IMR-90 (cell line): ENCODE measurements at regions not wholly inside any gene's neighbourhood (a gene's known extent, or its start where the extent isn't known, plus 50 kb on each side); places are given as distances from the start of the nearest gene placed in this dataset.

Source experiments
- ATAC-seq: fragments of 200-7000 bp; cut with Tn5 transposase; 2 replicates; pipeline ENCODE4 v1.9.1; 2020; ENCODE audit warnings: low read depth, mild to moderate bottlenecking, moderate library complexity
- BruUV-seq: library from RNA; stranded (reverse); fragments of 400-500 nt; replicated peaks from 2 replicates; lab custom pipeline; 2021; lab: Mats Ljungman, UMichigan
- CTCF ChIA-PET: fragments of 300-600 bp; formaldehyde crosslinking; extraction: SDS; loops from one replicate; lab custom pipeline; 2021; ENCODE audit warnings: antibody characterized with exemption; lab: Yijun Ruan, JAX
- POLR2A ChIA-PET: fragments of 300-600 bp; sonication (Branson Sonifier 250); formaldehyde crosslinking; loops from one replicate; lab custom pipeline; 2022; ENCODE audit warnings: antibody characterized with exemption; ENCODE audit not compliant: unreplicated experiment; lab: Charles Lee
- DNase-seq: peaks from one replicate; pipeline ENCODE4 v3.0.0; 2013
- H2AFZ ChIP-seq: replicated peaks from 2 replicates; pipeline ENCODE3; 2013; ENCODE audit warnings: low read length, mild to moderate bottlenecking; ENCODE audit not compliant: poor library complexity
- H2AK5ac ChIP-seq: 2 replicates; pipeline ENCODE4 v1.6.1; 2013; ENCODE audit warnings: low read depth, low read length, inconsistent platforms
- H2AK9ac ChIP-seq: replicated peaks from 2 replicates; pipeline ENCODE3; 2013; ENCODE audit warnings: mild to moderate bottlenecking, low read depth, low read length, moderate library complexity; ENCODE audit not compliant: poor library complexity
- H2BK120ac ChIP-seq: 2 replicates; pipeline ENCODE4 v1.6.1; 2013; ENCODE audit warnings: low read depth, low read length, inconsistent platforms
- H2BK15ac ChIP-seq: 3 replicates; pipeline ENCODE4 v1.6.1; 2013; ENCODE audit warnings: low read depth, low read length, inconsistent platforms
- H2BK20ac ChIP-seq: 2 replicates; pipeline ENCODE4 v1.6.1; 2013; ENCODE audit warnings: low read depth, mild to moderate bottlenecking, inconsistent platforms, low read length, moderate library complexity
- H2BK5ac ChIP-seq: 2 replicates; pipeline ENCODE4 v1.6.1; 2013; ENCODE audit warnings: mild to moderate bottlenecking, low read depth, low read length, inconsistent platforms; ENCODE audit not compliant: poor library complexity, severe bottlenecking
- H3K14ac ChIP-seq: replicated peaks from 2 replicates; pipeline ENCODE4 v1.6.1; 2013; ENCODE audit warnings: low read depth, low read length, inconsistent platforms
- H3K18ac ChIP-seq: 2 replicates; pipeline ENCODE4 v1.6.1; 2013; ENCODE audit warnings: low read depth, low read length, control low read depth
- H3K23ac ChIP-seq: 2 replicates; pipeline ENCODE4 v1.6.1; 2013; ENCODE audit warnings: low read depth, low read length, inconsistent platforms
- H3K27ac ChIP-seq: 2 replicates; pipeline ENCODE4 v1.5.1; 2013; ENCODE audit warnings: mild to moderate bottlenecking, control low read depth, low read length; ENCODE audit not compliant: insufficient read depth
- H3K27me3 ChIP-seq: 2 replicates; pipeline ENCODE4 v1.6.1; 2013; ENCODE audit warnings: low read length; ENCODE audit not compliant: control insufficient read depth, insufficient read depth
- H3K36me3 ChIP-seq: 2 replicates; pipeline ENCODE4 v1.6.1; 2013; ENCODE audit warnings: low read length, mixed read lengths; ENCODE audit not compliant: control insufficient read depth, insufficient read depth
- H3K4ac ChIP-seq: 2 replicates; pipeline ENCODE4 v1.6.1; 2013; ENCODE audit warnings: low read depth, low read length, inconsistent platforms
- H3K4me1 ChIP-seq: 2 replicates; pipeline ENCODE4 v1.6.1; 2013; ENCODE audit warnings: low read length, mixed read lengths; ENCODE audit not compliant: control insufficient read depth, insufficient read depth
- H3K4me2 ChIP-seq: 2 replicates; pipeline ENCODE4 v1.6.1; 2013; ENCODE audit warnings: low read depth, mild to moderate bottlenecking, control low read depth, low read length, moderate library complexity
- H3K4me3 ChIP-seq: 2 replicates; pipeline ENCODE4 v1.5.1; 2013; ENCODE audit warnings: low read depth, mild to moderate bottlenecking, control low read depth, low read length, moderate library complexity; ENCODE audit not compliant: insufficient read depth
- H3K56ac ChIP-seq: 2 replicates; pipeline ENCODE4 v1.6.1; 2013; ENCODE audit warnings: low read length, inconsistent platforms; ENCODE audit not compliant: insufficient read depth; ENCODE audit errors: extremely low read depth
- H3K79me1 ChIP-seq, 2 experiments: 2 replicates each; pipeline ENCODE4 v1.6.1; 2013; ENCODE audit warnings: low read length in 2 of 2, inconsistent platforms in 1 of 2, low read depth in 1 of 2
- H3K9ac ChIP-seq: 2 replicates; pipeline ENCODE4 v1.6.1; 2013; ENCODE audit warnings: low read depth, low read length, control low read depth
- H3K9me1 ChIP-seq: 2 replicates; pipeline ENCODE4 v1.6.1; 2013; ENCODE audit warnings: low read length, inconsistent platforms; ENCODE audit not compliant: insufficient read depth
- H3K9me3 ChIP-seq: 2 replicates; pipeline ENCODE4 v1.6.1; 2013; ENCODE audit warnings: low read length; ENCODE audit not compliant: control insufficient read depth, insufficient read depth
- H4K20me1 ChIP-seq: 2 replicates; pipeline ENCODE4 v1.6.1; 2013; ENCODE audit warnings: low read length, inconsistent platforms; ENCODE audit not compliant: insufficient read depth
- H4K5ac ChIP-seq: 2 replicates; pipeline ENCODE4 v1.6.1; 2013; ENCODE audit warnings: mild to moderate bottlenecking, low read depth, low read length, control low read depth
- H4K8ac ChIP-seq, 2 experiments: 2 replicates each; pipeline ENCODE4 v1.6.1; 2013; ENCODE audit warnings: low read depth in 2 of 2, low read length in 2 of 2, control low read depth in 1 of 2, inconsistent platforms in 1 of 2
- H4K91ac ChIP-seq: 2 replicates; pipeline ENCODE4 v1.6.1; 2013; ENCODE audit warnings: low read depth, low read length, inconsistent platforms; ENCODE audit not compliant: insufficient read depth
- BHLHE40 ChIP-seq: fragments of 150-350 bp; IDR thresholded peaks from 2 replicates; pipeline ENCODE4 v1.6.1; 2016; ENCODE audit warnings: mild to moderate bottlenecking, low read depth, low read length
- CEBPB ChIP-seq: IDR thresholded peaks from 2 replicates; pipeline ENCODE4 v1.6.1; 2012; ENCODE audit warnings: low read depth, low read length, improper control_type of control experiment
- CHD1 ChIP-seq: IDR thresholded peaks from 2 replicates; pipeline ENCODE4 v1.6.1; 2012; ENCODE audit warnings: low read depth, low read length, improper control_type of control experiment
- CTCF ChIP-seq: conservative IDR thresholded peaks from 2 replicates; pipeline ENCODE4 v1.5.1; 2012; ENCODE audit warnings: mild to moderate bottlenecking, low read depth, low read length, improper control_type of control experiment
- ELK1 ChIP-seq: fragments of 150-350 bp; IDR thresholded peaks from 2 replicates; pipeline ENCODE4 v1.6.1; 2016; ENCODE audit warnings: low read depth, mild to moderate bottlenecking, low read length, moderate library complexity, borderline replicate concordance
- MAFK ChIP-seq: IDR thresholded peaks from 2 replicates; pipeline ENCODE4 v1.6.1; 2012; ENCODE audit warnings: low read depth, low read length, improper control_type of control experiment
- MXI1 ChIP-seq: IDR thresholded peaks from 2 replicates; pipeline ENCODE4 v1.6.1; 2012; ENCODE audit warnings: low read depth, mild to moderate bottlenecking, low read length, moderate library complexity, borderline replicate concordance
- NFE2L2 ChIP-seq: fragments of 150-350 bp; IDR thresholded peaks from 2 replicates; pipeline ENCODE4 v1.6.1; 2016; ENCODE audit warnings: low read depth, mild to moderate bottlenecking, low read length
- POLR2A ChIP-seq: IDR thresholded peaks from 2 replicates; pipeline ENCODE4 v1.6.1; 2012; ENCODE audit warnings: mild to moderate bottlenecking, low read depth, low read length
- RAD21 ChIP-seq: IDR thresholded peaks from 2 replicates; pipeline ENCODE4 v1.6.1; 2012; ENCODE audit warnings: low read length, improper control_type of control experiment
- RCOR1 ChIP-seq: IDR thresholded peaks from 2 replicates; pipeline ENCODE4 v1.6.1; 2012; ENCODE audit warnings: mild to moderate bottlenecking, low read length, improper control_type of control experiment; ENCODE audit not compliant: insufficient replicate concordance
- SMC3 ChIP-seq: fragments of 150-350 bp; IDR thresholded peaks from 2 replicates; pipeline ENCODE4 v1.6.1; 2016; ENCODE audit warnings: low read depth, mild to moderate bottlenecking, antibody characterized with exemption, low read length, moderate library complexity
- USF2 ChIP-seq: fragments of 150-350 bp; IDR thresholded peaks from 2 replicates; pipeline ENCODE4 v1.6.1; 2017; ENCODE audit warnings: mild to moderate bottlenecking, antibody characterized with exemption, low read length, low read depth
- WGBS, 2 experiments: methylation state at CpG; one replicate each; pipeline versions ENCODE4 v1.1.5 to v1.1.7; 2013; ENCODE audit warnings: missing lambda C conversion rate in 2 of 2; ENCODE audit not compliant: insufficient read length in 1 of 2; ENCODE audit errors: extremely low coverage in 2 of 2; 5-methylcytosine and 5-hydroxymethylcytosine counted together
- dilution Hi-C: fragments of 300-500 bp; cut with HindIII; formaldehyde crosslinking; loops from one replicate; pipeline ENCODE4 v1.14.3; 2018; ENCODE audit warnings: low sequenced_read_pairs; ENCODE audit not compliant: unreplicated experiment
- in situ Hi-C: fragments of 300-500 bp; cut with MboI; formaldehyde crosslinking; loops from 3 replicates; pipeline ENCODE4 v1.14.3; 2019; ENCODE audit warnings: low sequenced_read_pairs, inconsistent platforms, mixed read lengths
- intact Hi-C: fragments of 100-400 bp; cut with micrococcal nuclease; formaldehyde crosslinking; loops from 2 replicates; pipeline ENCODE4 v1.10.0; 2022

DNA sequence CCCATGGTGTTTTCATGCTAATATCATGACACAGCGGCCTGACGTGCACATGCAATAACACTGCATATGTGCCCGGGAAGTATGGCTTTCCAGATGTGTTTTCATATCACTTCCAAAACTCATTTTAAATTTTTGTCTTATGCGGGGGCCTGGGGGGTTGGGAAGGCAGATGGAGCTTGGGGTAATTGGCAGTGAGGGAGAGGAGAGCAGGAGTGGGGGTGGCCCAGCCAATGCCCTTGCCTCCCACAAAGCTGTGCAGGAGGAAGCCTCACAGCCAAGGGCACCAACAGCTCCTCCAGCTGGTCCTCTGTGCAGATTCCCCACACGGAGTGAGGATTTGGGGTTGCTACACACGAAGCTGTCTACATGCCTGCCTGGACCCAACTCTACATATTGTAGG lies 805.2 kb downstream of the GALR1 start:
- no peaks in the 10 kb centered on the region for H3K9me1 ChIP-seq
- no peak overlapping the region for H4K5ac ChIP-seq
- H2AK5ac ChIP-seq = no peak overlapping the region
- no peaks in the 10 kb centered on the region for H3K4me1 ChIP-seq
- H2BK20ac ChIP-seq = no peak overlapping the region
- H3K4me2 ChIP-seq = no peak overlapping the region
- TF ChIP-seq NFE2L2 (no peak), RCOR1 (no peak), CTCF (no peak), POLR2A (no peak), MAFK (no peak), USF2 (no peak), BHLHE40 (no peak), RAD21 (no peak), CHD1 (no peak), CEBPB (no peak), SMC3 (no peak), ELK1 (no peak), MXI1 (no peak)
- H4K20me1 ChIP-seq = no peaks in the 10 kb centered on the region
- no peaks in the 10 kb centered on the region for H3K79me1 ChIP-seq
- no peak overlapping the region for H3K27ac ChIP-seq
- ChIA-PET POLR2A (no interaction called here), CTCF (no interaction called here)
- dilution Hi-C loops = no loop called here
- H3K23ac ChIP-seq = no peak overlapping the region
- in situ Hi-C loops = no loop called here
- H3K27me3 ChIP-seq = no peaks in the 10 kb centered on the region
- no peak overlapping the region for H4K8ac ChIP-seq
- H2BK15ac ChIP-seq = no peak overlapping the region
- no peak overlapping the region for H3K14ac ChIP-seq
- no peak overlapping the region for H3K4me3 ChIP-seq
- no CpG with 5 or more reads among the region's 6 CpGs for WGBS, 2 experiments
- no peak overlapping the region for H3K9ac ChIP-seq
- DNase-seq = no peak
- no peak overlapping the region for H2BK120ac ChIP-seq
- no TSS peak for BruUV-seq
- peaks cover 31% of the 10 kb centered on the region for H3K9me3 ChIP-seq
- no peak overlapping the region for H3K56ac ChIP-seq
- no peaks in the 10 kb centered on the region for H3K36me3 ChIP-seq
- intact Hi-C loops = no loop called here
- H3K4ac ChIP-seq = no peak overlapping the region
- H4K91ac ChIP-seq = no peak overlapping the region
- H3K18ac ChIP-seq = no peak overlapping the region
- H2BK5ac ChIP-seq = no peak overlapping the region
- ATAC-seq = no peak
- H2AFZ ChIP-seq = no peak overlapping the region
- H2AK9ac ChIP-seq = no peak overlapping the region
